SHP77 (cell line): ENCODE measurements at regions not wholly inside any gene's neighbourhood (a gene's known extent, or its start where the extent isn't known, plus 50 kb on each side); places are given as distances from the start of the nearest gene placed in this dataset.

Experiments used
- DNase-seq, 2 experiments: peaks; one replicate each; lab custom pipeline; 2025; lab: John Stamatoyannopoulos, UW

- no peak for DNase-seq
Observed at GRCh38 chrX:42725196-42725595, 52.8 kb downstream of the PPP1R2C start.

GRCh38 chrX:42720209-42720608 is 57.8 kb downstream of the PPP1R2C start:
- DNase-seq: no peak

- no peak for DNase-seq
Observed at GRCh38 chrX:42715701-42716262, 62.2 kb downstream of the PPP1R2C start.

GRCh38 chrX:42714981-42715700 is 62.8 kb downstream of the PPP1R2C start:
- DNase-seq: peak; percentile 0 to 53

- no peak for DNase-seq
Observed at GRCh38 chrX:42710452-42710851, 67.5 kb downstream of the PPP1R2C start.

GRCh38 chrX:42708222-42708621 is 69.7 kb downstream of the PPP1R2C start:
- no peak for DNase-seq

GRCh38 chrX:42707742-42708141 is 70.2 kb downstream of the PPP1R2C start:
- no peak for DNase-seq

- DNase-seq: no peak
Observed at GRCh38 chrX:42704454-42704853, 73.5 kb downstream of the PPP1R2C start.

GRCh38 chrX:42697544-42697943 is 80.4 kb downstream of the PPP1R2C start:
- DNase-seq: no peak

GRCh38 chrX:42696536-42697124 is 81.3 kb downstream of the PPP1R2C start:
- no peak for DNase-seq

- DNase-seq: no peak
Observed at GRCh38 chrX:42695800-42696358, 82.1 kb downstream of the PPP1R2C start.

GRCh38 chrX:42694260-42694815 is 83.6 kb downstream of the PPP1R2C start:
- no peak for DNase-seq

GRCh38 chrX:42691196-42691595 is 86.8 kb downstream of the PPP1R2C start:
- DNase-seq: no peak

- DNase-seq: no peak
Observed at GRCh38 chrX:42686706-42687105, 91.3 kb downstream of the PPP1R2C start.

GRCh38 chrX:42686296-42686695 is 91.7 kb downstream of the PPP1R2C start:
- DNase-seq: no peak

GRCh38 chrX:42684065-42684464 is 93.9 kb downstream of the PPP1R2C start:
- DNase-seq: no peak

GRCh38 chrX:42680666-42681065 is 97.3 kb downstream of the PPP1R2C start:
- no peak for DNase-seq

- no peak for DNase-seq
Observed at GRCh38 chrX:42678133-42678532, 99.8 kb downstream of the PPP1R2C start.

GRCh38 chrX:42673301-42673810 is 104.6 kb downstream of the PPP1R2C start:
- DNase-seq: no peak

- DNase-seq: no peak
Observed at GRCh38 chrX:42664680-42665079, 113.3 kb downstream of the PPP1R2C start.

- DNase-seq: no peak
Observed at GRCh38 chrX:42628471-42628870, 149.5 kb downstream of the PPP1R2C start.

- DNase-seq: no peak
Observed at GRCh38 chrX:42627891-42628290, 150.1 kb downstream of the PPP1R2C start.

- DNase-seq: no peak
Observed at GRCh38 chrX:42624524-42624923, 153.4 kb downstream of the PPP1R2C start.
